DMS53 (cell line): ENCODE measurements at regions not wholly inside any gene's neighbourhood (a gene's known extent, or its start where the extent isn't known, plus 50 kb on each side); places are given as distances from the start of the nearest gene placed in this dataset.

Experiments used
- DNase-seq: peaks from one replicate; lab custom pipeline; 2025; lab: John Stamatoyannopoulos, UW

GRCh38 chr2:59076079-59076619 lies 835.0 kb upstream of the FANCL start:
- DNase-seq = peak; percentile 71

- no peak for DNase-seq
Measured at GRCh38 chr2:59074071-59074470, 832.9 kb upstream of the FANCL start.

GRCh38 chr2:59073286-59073685 lies 832.2 kb upstream of the FANCL start:
- peak; percentile 6 for DNase-seq

- DNase-seq = no peak
Measured at GRCh38 chr2:59068255-59068654, 827.1 kb upstream of the FANCL start.

GRCh38 chr2:59066787-59067399 lies 825.8 kb upstream of the FANCL start:
- no peak for DNase-seq

- no peak for DNase-seq
Measured at GRCh38 chr2:59047373-59047995, 806.4 kb upstream of the FANCL start.

- no peak for DNase-seq
Measured at GRCh38 chr2:59046401-59047372, 805.6 kb upstream of the FANCL start.

GRCh38 chr2:59044736-59045135 lies 803.6 kb upstream of the FANCL start:
- no peak for DNase-seq

GRCh38 chr2:59041139-59041538 lies 800.0 kb upstream of the FANCL start:
- DNase-seq = no peak

GRCh38 chr2:59034837-59035236 lies 793.7 kb upstream of the FANCL start:
- DNase-seq = peak; percentile 81

- DNase-seq = no peak
Measured at GRCh38 chr2:59034106-59034505, 793.0 kb upstream of the FANCL start.

- DNase-seq = no peak
Measured at GRCh38 chr2:59033661-59034060, 792.5 kb upstream of the FANCL start.

GRCh38 chr2:59032499-59032898 lies 791.4 kb upstream of the FANCL start:
- peak; percentile 84 for DNase-seq

GRCh38 chr2:59029058-59029457 lies 787.9 kb upstream of the FANCL start:
- no peak for DNase-seq

GRCh38 chr2:59027320-59027719 lies 786.2 kb upstream of the FANCL start:
- no peak for DNase-seq

- peak; percentile 61 for DNase-seq
Measured at GRCh38 chr2:59025157-59025757, 784.1 kb upstream of the FANCL start.

- DNase-seq = no peak
Measured at GRCh38 chr2:59021786-59022185, 780.7 kb upstream of the FANCL start.

- DNase-seq = no peak
Measured at GRCh38 chr2:59019566-59020159, 778.5 kb upstream of the FANCL start.

GRCh38 chr2:59018737-59019136 lies 777.6 kb upstream of the FANCL start:
- DNase-seq = no peak

GRCh38 chr2:59015027-59015426 lies 773.9 kb upstream of the FANCL start:
- no peak for DNase-seq

- no peak for DNase-seq
Measured at GRCh38 chr2:59012971-59013370, 771.8 kb upstream of the FANCL start.

- DNase-seq = no peak
Measured at GRCh38 chr2:59012234-59012633, 771.1 kb upstream of the FANCL start.
